Common myeloid progenitor, CD34-positive (primary cell): ENCODE measurements at regions not wholly inside any gene's neighbourhood (a gene's known extent, or its start where the extent isn't known, plus 50 kb on each side); places are given as distances from the start of the nearest gene placed in this dataset.

Experiments used
- CTCF ChIA-PET: fragments of 350-600 bp; sonication (Branson Sonifier 250); formaldehyde crosslinking; loops from one replicate; lab custom pipeline; 2021; ENCODE audit warnings: antibody characterized with exemption; lab: Charles Lee
- POLR2A ChIA-PET: fragments of 350-600 bp; sonication (Branson Sonifier 250); formaldehyde crosslinking; loops from one replicate; lab custom pipeline; 2021; ENCODE audit warnings: antibody characterized with exemption; lab: Charles Lee
- DNase-seq, 3 donors: peaks; one replicate each; pipeline versions ENCODE4 v3.0.0 to v3.0.0-alpha.2; 2013
- H3K27ac ChIP-seq, 2 experiments: 1 replicate in 1 of 2; 2 replicates in 1 of 2; pipeline ENCODE4 v1.7.0; 2013; ENCODE audit warnings: inconsistent platforms in 2 of 2, low read length in 2 of 2, mild to moderate bottlenecking in 2 of 2, low read depth in 1 of 2, moderate library complexity in 1 of 2; ENCODE audit not compliant: severe bottlenecking in 2 of 2, insufficient read depth in 1 of 2, poor library complexity in 1 of 2
- H3K27me3 ChIP-seq, 5 experiments: replicated peaks in 2 of 5; 1 replicate in 3 of 5; 2 replicates in 2 of 5; pipeline versions ENCODE4 v1.6.1 to v1.7.0; 2013; ENCODE audit warnings: low read length in 4 of 5, mild to moderate bottlenecking in 2 of 5, moderate library complexity in 2 of 5, inconsistent platforms in 1 of 5; ENCODE audit not compliant: insufficient read depth in 5 of 5, control insufficient read depth in 4 of 5
- H3K36me3 ChIP-seq, 4 experiments: 1 replicate in 2 of 4; 2 replicates in 2 of 4; pipeline versions ENCODE4 v1.6.1 to v1.7.0; 2013; ENCODE audit warnings: low read length in 3 of 4, control low read depth in 1 of 4, mild to moderate bottlenecking in 1 of 4; ENCODE audit not compliant: control insufficient read depth in 4 of 4, insufficient read depth in 4 of 4
- H3K4me1 ChIP-seq, 4 experiments: 1 replicate in 3 of 4; 2 replicates in 1 of 4; pipeline versions ENCODE4 v1.6.1 to v1.7.1; 2013; ENCODE audit warnings: low read length in 3 of 4, mild to moderate bottlenecking in 3 of 4, control low read depth in 1 of 4, inconsistent platforms in 1 of 4, moderate library complexity in 1 of 4; ENCODE audit not compliant: control insufficient read depth in 4 of 4, insufficient read depth in 4 of 4; ENCODE audit errors: control extremely low read depth in 1 of 4
- H3K4me3 ChIP-seq, 7 experiments: 1 replicate in 4 of 7; 2 replicates in 3 of 7; pipeline versions ENCODE4 v1.5.1 to v1.7.0; 2013; ENCODE audit warnings: mild to moderate bottlenecking in 7 of 7, low read length in 6 of 7, moderate library complexity in 6 of 7, inconsistent platforms in 2 of 7, low read depth in 2 of 7, control low read depth in 1 of 7; ENCODE audit not compliant: insufficient read depth in 4 of 7, control insufficient read depth in 1 of 7; ENCODE audit errors: extremely low read depth in 1 of 7
- H3K9me3 ChIP-seq, 5 experiments: 1 replicate in 4 of 5; 2 replicates in 1 of 5; pipeline versions ENCODE4 v1.6.1 to v1.7.1; 2013; ENCODE audit warnings: low read length in 4 of 5, mild to moderate bottlenecking in 2 of 5, inconsistent platforms in 1 of 5, low read depth in 1 of 5, moderate library complexity in 1 of 5; ENCODE audit not compliant: control insufficient read depth in 4 of 5, insufficient read depth in 2 of 5; ENCODE audit errors: control extremely low read depth in 1 of 5
- WGBS: methylation state at CpG from one replicate; pipeline ENCODE4 v1.1.5; 2013; ENCODE audit not compliant: insufficient coverage; 5-methylcytosine and 5-hydroxymethylcytosine counted together

DNA sequence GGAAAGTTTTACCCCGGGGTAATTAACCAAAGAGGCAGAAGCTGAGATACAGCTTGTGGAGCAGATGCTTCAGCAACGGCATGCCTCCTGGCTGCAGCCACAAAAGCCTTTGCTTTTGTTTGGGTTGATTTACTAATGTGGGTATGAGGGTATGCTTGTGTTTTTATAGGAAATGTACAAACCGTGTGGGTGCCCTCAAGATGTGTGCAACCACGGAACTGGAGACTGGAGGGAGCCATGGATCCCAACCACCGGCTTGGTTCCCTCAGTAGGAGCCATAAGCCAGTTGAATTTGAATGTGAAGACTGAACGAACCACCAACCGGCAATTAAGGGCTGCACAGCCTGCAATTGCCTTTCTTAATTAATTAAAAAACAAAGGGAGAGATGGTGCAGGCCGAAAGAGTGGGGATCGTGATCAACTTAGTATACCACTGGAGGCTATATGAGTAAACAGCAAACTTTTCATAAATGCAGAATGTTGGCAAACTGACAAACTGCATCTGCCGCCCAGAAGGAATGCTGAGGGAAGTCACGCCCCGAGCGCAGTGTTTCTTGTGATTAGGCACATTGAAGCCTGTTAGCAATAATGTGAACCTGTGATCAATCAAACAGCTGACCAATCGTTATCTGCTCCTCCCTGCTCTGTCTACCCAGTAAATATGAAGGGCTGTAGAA, 104.1 kb downstream of the DISP1 start:
- Histone ChIP-seq H3K4me1 (no peaks in the 10 kb centered on the region), H3K36me3 (peaks cover 0 to 1% (median 0%) of the 10 kb centered on the region in 4 experiments), H3K9me3 (peaks cover 0 to 16% (median 12%) of the 10 kb centered on the region in 5 experiments), H3K4me3 (no peak overlapping the region), H3K27ac (no peak overlapping the region), H3K27me3 (no peaks in the 10 kb centered on the region)
- DNase-seq: no peak
- CTCF ChIA-PET: no interaction called here
- WGBS: 94% methylated on average over 11 of the region's 14 CpGs
- POLR2A ChIA-PET: no interaction called here

DNA sequence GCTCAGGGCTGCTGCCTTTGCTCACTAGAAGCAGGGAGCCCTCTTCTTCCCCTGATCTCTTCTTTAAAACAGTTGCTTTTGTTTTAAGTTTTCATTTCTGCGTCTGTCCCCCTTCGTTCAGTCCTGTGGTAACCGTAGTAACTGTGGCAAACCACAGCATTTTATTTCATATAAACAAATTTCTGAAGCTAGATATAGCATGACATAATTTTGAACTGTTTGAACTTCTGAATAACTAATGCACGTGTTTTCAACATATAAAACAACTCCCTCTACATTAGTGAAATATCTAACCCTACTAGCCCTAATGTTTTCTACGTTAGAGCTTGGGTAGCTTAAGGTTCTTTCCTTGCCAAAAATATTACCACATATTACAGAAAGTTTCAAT, 104.6 kb downstream of the DISP1 start:
- Histone ChIP-seq H3K27ac (no peak overlapping the region), H3K36me3 (peaks cover 0 to 1% (median 0%) of the 10 kb centered on the region in 4 experiments), H3K27me3 (no peaks in the 10 kb centered on the region), H3K9me3 (peaks cover 0 to 16% (median 12%) of the 10 kb centered on the region in 5 experiments), H3K4me3 (no peak overlapping the region), H3K4me1 (no peaks in the 10 kb centered on the region)
- 100% methylated on average over 1 of the region's 5 CpGs for WGBS
- ChIA-PET POLR2A (no interaction called here), CTCF (no interaction called here)
- peak in 2 of 3 donors; percentile 17 to 18 for DNase-seq

DNA sequence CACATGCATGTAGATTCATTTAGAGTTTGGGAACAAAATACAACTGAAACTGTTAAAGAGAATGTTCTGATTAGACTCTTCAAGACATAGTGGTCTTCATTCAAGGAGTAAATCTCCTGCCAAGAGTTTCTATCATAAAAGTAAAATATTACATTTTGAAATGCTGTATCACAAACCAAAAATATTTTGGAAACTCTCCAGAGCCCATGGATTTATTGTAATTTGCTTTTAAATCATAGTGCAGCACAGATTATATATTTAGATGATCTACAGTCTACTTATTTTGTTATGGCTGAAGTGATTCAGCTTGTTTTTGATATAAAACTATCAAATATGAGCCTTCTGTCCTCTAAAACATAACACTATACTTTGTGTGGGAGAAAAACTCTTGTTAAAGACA, 105.3 kb downstream of the DISP1 start:
- peaks cover 0 to 16% (median 12%) of the 10 kb centered on the region in 5 experiments for H3K9me3 ChIP-seq
- no peak for DNase-seq
- POLR2A ChIA-PET: no interaction called here
- H3K4me3 ChIP-seq: no peak overlapping the region
- H3K4me1 ChIP-seq: no peaks in the 10 kb centered on the region
- H3K27me3 ChIP-seq: no peaks in the 10 kb centered on the region
- H3K27ac ChIP-seq: no peak overlapping the region
- CTCF ChIA-PET: no interaction called here
- peaks cover 0 to 1% (median 0%) of the 10 kb centered on the region in 4 experiments for H3K36me3 ChIP-seq

DNA sequence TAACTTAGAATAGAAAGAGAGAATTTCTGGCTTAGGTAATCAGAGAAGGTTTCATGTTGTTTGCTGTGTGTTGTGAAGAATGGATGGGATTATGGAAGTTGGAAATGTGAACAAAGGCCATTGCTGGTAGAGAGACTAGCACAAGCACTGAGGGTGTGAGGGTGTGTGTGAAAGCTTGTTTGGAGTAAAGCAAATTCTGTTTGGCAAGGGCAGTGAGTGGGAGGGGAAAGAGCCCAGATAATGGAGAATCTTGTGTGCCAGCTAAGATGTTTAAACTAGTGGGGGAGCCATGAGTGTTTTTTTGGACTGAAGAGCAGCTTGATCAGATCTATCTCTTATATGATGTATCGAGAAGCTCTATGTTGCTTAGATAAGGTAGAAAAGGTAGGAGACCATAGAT, 107.1 kb downstream of the DISP1 start:
- 100% methylated on average over 1 of the region's 1 CpG for WGBS
- POLR2A ChIA-PET: no interaction called here
- DNase-seq: no peak
- Histone ChIP-seq H3K9me3 (peaks cover 0 to 10% (median 7%) of the 10 kb centered on the region in 5 experiments), H3K4me3 (no peak overlapping the region), H3K27me3 (no peaks in the 10 kb centered on the region), H3K4me1 (no peaks in the 10 kb centered on the region), H3K27ac (no peak overlapping the region), H3K36me3 (peaks cover 0 to 1% (median 0%) of the 10 kb centered on the region in 4 experiments)
- CTCF ChIA-PET: interaction anchor here (0.7 kb wide), 1 partner anchor 28 kb away, joined by 3 read pairs; no protein-coding TSS in a partner anchor

DNA sequence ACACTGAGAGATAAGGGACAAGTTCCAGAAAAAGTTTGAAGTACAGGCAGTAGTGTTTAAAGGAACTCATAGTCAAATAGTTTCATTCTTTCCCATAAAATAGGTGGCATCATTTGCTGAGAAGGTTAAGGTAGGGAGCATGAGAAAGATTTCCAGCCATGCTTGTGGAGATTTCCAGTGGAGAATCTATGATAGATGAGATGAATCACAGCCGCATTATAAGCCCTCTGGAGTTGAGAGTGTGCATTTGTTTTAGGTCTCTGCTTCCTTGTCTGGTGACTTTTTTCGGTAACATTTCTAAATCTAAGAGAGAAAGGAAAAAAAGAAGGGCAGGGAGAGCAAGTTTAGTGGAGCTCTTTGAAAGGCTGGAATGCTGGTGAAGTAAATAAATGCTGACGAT, 108.7 kb downstream of the DISP1 start:
- POLR2A ChIA-PET: no interaction called here
- 100% methylated on average over 3 of the region's 3 CpGs for WGBS

DNA sequence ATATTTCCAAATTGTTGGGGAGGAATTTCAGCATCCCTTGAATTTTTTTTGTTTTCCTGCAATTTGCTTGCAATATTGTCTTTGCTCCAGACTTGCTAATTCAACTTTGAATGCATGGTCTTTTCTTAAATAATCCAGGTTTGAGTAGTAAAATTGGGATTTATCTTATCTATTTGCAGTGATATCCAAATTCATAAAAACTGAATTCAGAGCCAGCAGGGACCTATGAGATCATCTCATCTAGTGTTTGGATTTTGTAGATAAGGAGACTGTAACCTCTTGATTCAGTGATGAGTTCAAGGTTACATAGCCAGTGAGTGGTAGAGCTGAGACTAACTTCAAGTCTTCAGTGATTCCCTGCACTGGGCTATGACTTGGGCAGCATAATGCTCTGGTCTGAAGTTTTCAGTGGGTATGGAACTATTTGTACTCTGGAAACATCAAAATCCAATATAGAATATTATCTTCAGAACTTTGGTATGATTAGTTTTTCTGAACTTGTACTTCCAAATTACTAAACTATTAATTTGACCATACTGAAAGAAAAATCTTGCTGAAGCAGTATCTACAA, 109.4 kb downstream of the DISP1 start:
- no peak for DNase-seq
- Histone ChIP-seq H3K9me3 (no peaks in the 10 kb centered on the region), H3K27ac (no peak overlapping the region), H3K4me3 (no peak overlapping the region), H3K36me3 (no peaks in the 10 kb centered on the region), H3K27me3 (no peaks in the 10 kb centered on the region), H3K4me1 (no peaks in the 10 kb centered on the region)
- CTCF ChIA-PET: no interaction called here
- POLR2A ChIA-PET: no interaction called here

More for the DNA sequence above, 108.7 kb downstream of the DISP1 start:
- DNase-seq: no peak
- Histone ChIP-seq H3K27me3 (no peaks in the 10 kb centered on the region), H3K36me3 (peaks cover 0 to 1% (median 0%) of the 10 kb centered on the region in 4 experiments), H3K9me3 (peaks cover 0 to 2% (median 0%) of the 10 kb centered on the region in 5 experiments), H3K27ac (no peak overlapping the region), H3K4me3 (no peak overlapping the region), H3K4me1 (no peaks in the 10 kb centered on the region)
- CTCF ChIA-PET: no interaction called here

DNA sequence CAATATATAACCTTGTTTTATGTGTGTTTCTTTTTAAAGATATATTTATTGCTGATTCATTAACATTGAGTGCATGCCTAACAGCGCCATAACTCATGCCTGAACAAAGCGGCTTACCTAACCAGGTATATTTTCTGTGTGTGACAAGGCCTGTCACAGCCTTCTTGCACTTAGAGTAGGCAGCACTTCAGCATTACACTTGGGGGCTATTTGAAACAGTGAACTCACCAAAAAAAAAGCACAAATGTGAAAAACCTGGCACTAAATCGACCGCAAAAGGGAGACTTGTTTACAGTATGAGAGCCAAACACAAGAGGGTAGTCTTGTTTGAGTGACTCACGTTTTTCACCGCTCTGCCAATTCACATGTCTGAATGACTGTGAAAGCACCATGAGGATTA, 111.7 kb downstream of the DISP1 start:
- Histone ChIP-seq H3K36me3 (no peaks in the 10 kb centered on the region), H3K27me3 (no peaks in the 10 kb centered on the region), H3K4me3 (no peak overlapping the region), H3K4me1 (no peaks in the 10 kb centered on the region), H3K27ac (no peak overlapping the region), H3K9me3 (no peaks in the 10 kb centered on the region)
- WGBS: 95% methylated on average over 4 of the region's 6 CpGs
- ChIA-PET CTCF (no interaction called here), POLR2A (no interaction called here)
- no peak for DNase-seq
